ENCODE measurements at regions not wholly inside any gene's neighbourhood (a gene's known extent, or its start where the extent isn't known, plus 50 kb on each side); places are given as distances from the start of the nearest gene placed in this dataset.
"Not testable (repeated sequence)": the region's sequence is repeated elsewhere in the genome, so short reads cannot be mapped to it uniquely, and the experiment has no call there.

GRCh38 chr3:26132942-26133341 is 343.1 kb downstream of the OXSM start:
- no peak for ATAC-seq
- TF ChIP-seq BACH2 (CRISPR knock-in tag; IDR thresholded peaks at IDR 0.05; ENCODE audit: borderline replicate concordance) = no peak
- no peak for TF ChIP-seq TOX (CRISPR knock-in tag; IDR thresholded peaks at IDR 0.05; ENCODE audit: borderline replicate concordance)
- no peak for TF ChIP-seq ZFP30 (CRISPR knock-in tag; IDR thresholded peaks at IDR 0.05)
- no peak for TF ChIP-seq SNAI2 (CRISPR knock-in tag; IDR thresholded peaks at IDR 0.05)
- TF ChIP-seq ZNF565 (CRISPR knock-in tag; conservative IDR thresholded peaks at IDR 0.05; ENCODE audit: low read depth) = no peak
- TF ChIP-seq ZNF70 (CRISPR knock-in tag; IDR thresholded peaks at IDR 0.05) = no peak
- no peak for TF ChIP-seq OSR1 (CRISPR knock-in tag; IDR thresholded peaks at IDR 0.05)
- TF ChIP-seq ZFP3 (CRISPR knock-in tag; IDR thresholded peaks at IDR 0.05) = no peak
- TF ChIP-seq ZNF8 (CRISPR knock-in tag; IDR thresholded peaks at IDR 0.05) = no peak
- TF ChIP-seq ESRRG (CRISPR knock-in tag; IDR thresholded peaks at IDR 0.05) = no peak
- TF ChIP-seq CSRNP3 (CRISPR knock-in tag; IDR thresholded peaks at IDR 0.05) = no peak
- no peak for TF ChIP-seq ISL1 (CRISPR knock-in tag; IDR thresholded peaks at IDR 0.05)
- TF ChIP-seq TCF4 (CRISPR knock-in tag; IDR thresholded peaks at IDR 0.05; ENCODE audit: borderline replicate concordance) = no peak
- TF ChIP-seq ARNTL (CRISPR knock-in tag; IDR thresholded peaks at IDR 0.05; ENCODE audit: borderline replicate concordance, low read depth) = no peak
- TF ChIP-seq POU6F1 (CRISPR knock-in tag; IDR thresholded peaks at IDR 0.05; ENCODE audit: borderline replicate concordance, low read depth) = no peak
- no peak for TF ChIP-seq CSDC2 (CRISPR knock-in tag; IDR thresholded peaks at IDR 0.05)
- TF ChIP-seq TSHZ2 (CRISPR knock-in tag; IDR thresholded peaks at IDR 0.05) = no peak
- no peak for TF ChIP-seq PPARA (CRISPR knock-in tag; IDR thresholded peaks at IDR 0.05; ENCODE audit: borderline replicate concordance)
- no peak for TF ChIP-seq CREB5 (CRISPR knock-in tag; IDR thresholded peaks at IDR 0.05; ENCODE audit: low read depth)
- no peak for TF ChIP-seq GLIS3 (CRISPR knock-in tag; IDR thresholded peaks at IDR 0.05)

- TF ChIP-seq BACH2 (CRISPR knock-in tag; IDR thresholded peaks at IDR 0.05; ENCODE audit: borderline replicate concordance) (no peak), GLIS3 (CRISPR knock-in tag; IDR thresholded peaks at IDR 0.05) (no peak), RARB (CRISPR knock-in tag; IDR thresholded peaks at IDR 0.05) (no peak), ZC3H10 (CRISPR knock-in tag; IDR thresholded peaks at IDR 0.05) (no peak), PATZ1 (CRISPR knock-in tag; IDR thresholded peaks at IDR 0.05; ENCODE audit: borderline replicate concordance) (no peak), ARNTL (CRISPR knock-in tag; IDR thresholded peaks at IDR 0.05; ENCODE audit: borderline replicate concordance, low read depth) (no peak), ZNF70 (CRISPR knock-in tag; IDR thresholded peaks at IDR 0.05) (no peak), ESRRG (CRISPR knock-in tag; IDR thresholded peaks at IDR 0.05) (no peak), CSDC2 (CRISPR knock-in tag; IDR thresholded peaks at IDR 0.05) (no peak)
- no peak for ATAC-seq
Measured at GRCh38 chr3:26141296-26141695, 351.4 kb downstream of the OXSM start.

GRCh38 chr3:26145769-26146168 is 355.9 kb downstream of the OXSM start:
- peak; percentile 39; the same call in 1 of the 2 replicates for TF ChIP-seq TCF4 (CRISPR knock-in tag; IDR thresholded peaks at IDR 0.05; ENCODE audit: borderline replicate concordance)
- TF ChIP-seq ISL1 (CRISPR knock-in tag; IDR thresholded peaks at IDR 0.05) = peak; percentile 85
- TF ChIP-seq OSR1 (CRISPR knock-in tag; IDR thresholded peaks at IDR 0.05) = no peak
- 0 out of 2 replicates have a peak, but pooled peaks have one; percentile 31 for TF ChIP-seq GLIS3 (CRISPR knock-in tag; IDR thresholded peaks at IDR 0.05)
- 0 out of 2 replicates have a peak, but pooled peaks have one; percentile 42 for TF ChIP-seq CREB5 (CRISPR knock-in tag; IDR thresholded peaks at IDR 0.05; ENCODE audit: low read depth)
- ATAC-seq = no peak

- ATAC-seq = not testable (repeated sequence)
Measured at GRCh38 chr3:26157428-26157827, 367.5 kb downstream of the OXSM start.

Data from SK-N-SH treated with all-trans-retinoic acid at 6 μM for 48 hours (cell line).